ENCODE measurements at regions not wholly inside any gene's neighbourhood (a gene's known extent, or its start where the extent isn't known, plus 50 kb on each side); places are given as distances from the start of the nearest gene placed in this dataset.

- Histone ChIP-seq H3K27me3 (replicated peaks; ENCODE audit: control insufficient read depth, insufficient read depth, low read length) (no peaks in the 10 kb centered on the region), H3K36me3 (ENCODE audit: control insufficient read depth, insufficient read depth, low read length) (no peaks in the 10 kb centered on the region), H3K4me3 (replicated peaks; ENCODE audit: low read depth, low read length) (no peak overlapping the region)
- no peak for DNase-seq (ENCODE audit: extremely low read depth, insufficient read length)
- TF ChIP-seq CTCF (IDR thresholded peaks at IDR 0.05; ENCODE audit: insufficient read depth, low read length, poor library complexity, severe bottlenecking) = no peak
Measured at GRCh38 chr16:13742928-13743327, 177.0 kb upstream of the ERCC4 start.

- H3K36me3 ChIP-seq (ENCODE audit: control insufficient read depth, insufficient read depth, low read length) = no peaks in the 10 kb centered on the region
- no peaks in the 10 kb centered on the region for H3K27me3 ChIP-seq (replicated peaks; ENCODE audit: control insufficient read depth, insufficient read depth, low read length)
- H3K4me3 ChIP-seq (replicated peaks; ENCODE audit: low read depth, low read length) = no peak overlapping the region
- TF ChIP-seq CTCF (IDR thresholded peaks at IDR 0.05; ENCODE audit: insufficient read depth, low read length, poor library complexity, severe bottlenecking) = no peak
- DNase-seq (ENCODE audit: extremely low read depth, insufficient read length) = no peak
Measured at GRCh38 chr16:13743571-13743970, 176.4 kb upstream of the ERCC4 start.

GRCh38 chr16:13756411-13757140, 163.4 kb upstream of the ERCC4 start:
- DNase-seq (ENCODE audit: extremely low read depth, insufficient read length) = no peak
- no peak overlapping the region for H3K4me3 ChIP-seq (replicated peaks; ENCODE audit: low read depth, low read length)
- H3K27me3 ChIP-seq (replicated peaks; ENCODE audit: control insufficient read depth, insufficient read depth, low read length) = no peaks in the 10 kb centered on the region
- TF ChIP-seq CTCF (IDR thresholded peaks at IDR 0.05; ENCODE audit: insufficient read depth, low read length, poor library complexity, severe bottlenecking) = no peak
- H3K36me3 ChIP-seq (ENCODE audit: control insufficient read depth, insufficient read depth, low read length) = no peaks in the 10 kb centered on the region

GRCh38 chr16:13766334-13766733, 153.6 kb upstream of the ERCC4 start:
- no peak for DNase-seq (ENCODE audit: extremely low read depth, insufficient read length)
- TF ChIP-seq CTCF (IDR thresholded peaks at IDR 0.05; ENCODE audit: insufficient read depth, low read length, poor library complexity, severe bottlenecking) = no peak
- Histone ChIP-seq H3K36me3 (ENCODE audit: control insufficient read depth, insufficient read depth, low read length) (no peaks in the 10 kb centered on the region), H3K27me3 (replicated peaks; ENCODE audit: control insufficient read depth, insufficient read depth, low read length) (no peaks in the 10 kb centered on the region), H3K4me3 (replicated peaks; ENCODE audit: low read depth, low read length) (no peak overlapping the region)

GRCh38 chr16:13767215-13767614, 152.7 kb upstream of the ERCC4 start:
- Histone ChIP-seq H3K4me3 (replicated peaks; ENCODE audit: low read depth, low read length) (no peak overlapping the region), H3K36me3 (ENCODE audit: control insufficient read depth, insufficient read depth, low read length) (no peaks in the 10 kb centered on the region), H3K27me3 (replicated peaks; ENCODE audit: control insufficient read depth, insufficient read depth, low read length) (no peaks in the 10 kb centered on the region)
- DNase-seq (ENCODE audit: extremely low read depth, insufficient read length) = no peak
- no peak for TF ChIP-seq CTCF (IDR thresholded peaks at IDR 0.05; ENCODE audit: insufficient read depth, low read length, poor library complexity, severe bottlenecking)

GRCh38 chr16:13768471-13768870, 151.5 kb upstream of the ERCC4 start:
- no peaks in the 10 kb centered on the region for H3K36me3 ChIP-seq (ENCODE audit: control insufficient read depth, insufficient read depth, low read length)
- no peak for DNase-seq (ENCODE audit: extremely low read depth, insufficient read length)
- H3K27me3 ChIP-seq (replicated peaks; ENCODE audit: control insufficient read depth, insufficient read depth, low read length) = no peaks in the 10 kb centered on the region
- TF ChIP-seq CTCF (IDR thresholded peaks at IDR 0.05; ENCODE audit: insufficient read depth, low read length, poor library complexity, severe bottlenecking) = no peak
- H3K4me3 ChIP-seq (replicated peaks; ENCODE audit: low read depth, low read length) = no peak overlapping the region
